ENCODE measurements at regions not wholly inside any gene's neighbourhood (a gene's known extent, or its start where the extent isn't known, plus 50 kb on each side); places are given as distances from the start of the nearest gene placed in this dataset.

DNA sequence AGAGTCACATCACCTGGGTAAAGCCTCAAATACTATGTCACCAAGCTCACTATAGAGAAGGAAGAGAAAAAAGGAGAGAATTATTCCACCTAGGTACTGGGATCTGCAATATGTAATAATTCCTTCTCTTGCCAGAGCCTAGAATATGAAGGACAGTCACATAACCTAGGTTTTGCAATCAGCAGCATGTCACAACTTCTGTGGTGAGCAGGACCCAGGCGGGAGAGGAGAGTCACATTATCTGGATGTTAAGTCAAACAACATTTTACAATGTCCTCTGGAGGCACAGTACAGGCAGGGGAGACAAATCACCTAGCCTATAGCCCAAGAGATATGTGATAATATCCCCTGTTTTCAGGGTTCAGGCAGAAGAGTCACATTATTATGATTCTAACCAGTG lies 951.2 kb upstream of the TSPY4 start:
- no peak for DNase-seq (ENCODE audit: extremely low read depth in 1 of 11, low read depth in 9 of 11, low spot score in 4 of 11)

GRCh38 chrY:8388512-8388911 lies 948.8 kb upstream of the TSPY4 start:
- no peak for DNase-seq (ENCODE audit: extremely low read depth in 1 of 11, low read depth in 9 of 11, low spot score in 4 of 11)

DNA sequence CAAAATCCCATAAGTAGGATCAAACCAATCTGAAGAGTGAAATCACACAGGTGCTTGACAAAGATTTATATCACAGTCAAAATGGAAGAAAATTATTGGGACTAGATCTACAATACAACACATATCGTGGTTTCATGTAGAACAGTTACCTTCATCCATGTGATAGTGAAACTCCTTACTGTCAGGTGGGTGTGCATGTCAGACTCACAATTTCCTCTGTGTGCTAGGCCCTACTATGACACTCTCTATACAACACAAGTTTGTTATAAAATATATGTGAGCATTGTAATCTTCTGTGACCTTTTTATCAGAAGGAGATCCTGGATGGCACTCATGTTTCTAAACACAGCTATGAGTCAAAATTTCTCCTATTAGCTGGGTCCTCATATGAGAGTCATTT lies 947.0 kb upstream of the TSPY4 start:
- no peak for DNase-seq (ENCODE audit: extremely low read depth in 1 of 11, low read depth in 9 of 11, low spot score in 4 of 11)

DNA sequence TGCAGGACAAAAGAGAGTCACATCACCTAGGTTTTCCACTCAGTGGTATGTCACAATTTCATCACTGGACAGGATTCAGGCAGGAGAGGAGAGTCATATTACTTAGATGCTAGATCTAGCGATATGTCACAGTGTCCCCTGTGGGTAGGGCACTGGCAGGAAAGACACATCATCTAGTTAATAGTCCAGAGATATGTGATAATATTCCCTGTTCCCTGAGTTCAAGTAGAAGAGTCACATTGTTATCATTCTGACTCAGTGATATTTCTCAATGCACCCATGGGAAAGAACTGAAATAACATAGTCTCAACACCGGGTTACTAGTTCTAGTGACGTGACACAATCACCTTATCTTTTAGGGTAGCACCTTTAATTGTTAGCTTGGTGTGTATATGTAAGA lies 944.0 kb upstream of the TSPY4 start:
- DNase-seq (ENCODE audit: extremely low read depth in 1 of 11, low read depth in 9 of 11, low spot score in 4 of 11), result no peak

GRCh38 chrY:8422906-8423305 lies 914.4 kb upstream of the TSPY4 start:
- DNase-seq (ENCODE audit: extremely low read depth in 1 of 11, low read depth in 9 of 11, low spot score in 4 of 11), result no peak

DNA sequence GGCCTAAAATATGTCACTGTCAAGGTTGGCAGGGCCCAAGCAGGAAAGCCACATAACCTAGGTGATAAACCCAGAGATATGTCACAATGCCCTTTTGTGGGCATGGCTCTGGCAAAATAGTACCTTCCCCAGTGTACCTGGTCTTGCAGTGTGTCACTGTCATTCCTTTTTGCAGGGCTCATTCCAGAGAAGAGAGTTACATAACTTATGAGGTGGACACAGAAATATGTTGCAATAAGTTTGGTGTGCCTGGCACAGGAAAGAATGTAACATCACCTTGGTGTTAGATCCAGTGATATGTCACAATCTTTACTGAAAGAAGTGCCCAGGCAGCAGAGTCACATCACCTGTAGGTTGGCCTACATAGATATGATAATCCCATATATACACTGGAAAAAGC lies 910.8 kb upstream of the TSPY4 start:
- DNase-seq (ENCODE audit: extremely low read depth in 1 of 11, low read depth in 9 of 11, low spot score in 4 of 11), result no peak

DNA sequence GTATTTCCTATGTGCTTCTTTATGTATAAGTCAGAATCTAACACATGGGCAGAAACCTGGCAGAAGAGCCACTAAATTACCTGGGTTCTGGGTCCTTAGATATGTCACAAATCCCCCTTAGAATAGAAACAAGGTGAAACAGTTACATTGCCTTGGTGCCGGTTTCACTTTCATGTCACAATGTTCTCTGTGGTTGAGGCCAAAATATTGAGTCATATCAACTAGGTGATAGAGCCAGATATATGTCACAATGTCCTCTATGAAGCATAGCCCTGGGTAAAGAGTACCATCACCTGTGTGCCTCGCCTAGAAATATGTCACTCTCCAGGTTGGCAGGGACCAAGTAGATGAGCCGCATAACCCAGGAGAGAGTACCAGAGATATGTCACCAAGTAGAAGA lies 899.8 kb upstream of the TSPY4 start:
- no peak for DNase-seq (ENCODE audit: extremely low read depth in 1 of 11, low read depth in 9 of 11, low spot score in 4 of 11)

DNA sequence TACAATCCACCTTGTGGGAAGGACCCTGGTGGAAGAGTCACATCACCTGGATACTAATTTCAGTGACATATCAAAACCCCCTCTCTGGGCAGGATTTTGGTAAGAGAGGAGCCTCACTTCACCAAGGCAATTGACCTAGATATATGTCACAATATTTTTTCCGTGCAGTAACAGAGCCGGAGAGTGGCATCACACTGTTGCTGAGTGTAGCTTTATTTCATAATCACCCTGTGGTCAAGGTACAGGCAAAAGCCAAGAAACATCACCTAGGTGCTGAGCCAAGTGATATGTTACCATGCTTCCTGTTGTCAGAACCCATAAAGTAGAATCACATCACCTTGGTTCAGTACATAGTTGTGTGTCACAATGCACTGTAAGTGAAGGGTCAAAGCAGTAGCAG lies 895.2 kb upstream of the TSPY4 start:
- DNase-seq (ENCODE audit: extremely low read depth in 1 of 11, low read depth in 9 of 11, low spot score in 4 of 11), result no peak

DNA sequence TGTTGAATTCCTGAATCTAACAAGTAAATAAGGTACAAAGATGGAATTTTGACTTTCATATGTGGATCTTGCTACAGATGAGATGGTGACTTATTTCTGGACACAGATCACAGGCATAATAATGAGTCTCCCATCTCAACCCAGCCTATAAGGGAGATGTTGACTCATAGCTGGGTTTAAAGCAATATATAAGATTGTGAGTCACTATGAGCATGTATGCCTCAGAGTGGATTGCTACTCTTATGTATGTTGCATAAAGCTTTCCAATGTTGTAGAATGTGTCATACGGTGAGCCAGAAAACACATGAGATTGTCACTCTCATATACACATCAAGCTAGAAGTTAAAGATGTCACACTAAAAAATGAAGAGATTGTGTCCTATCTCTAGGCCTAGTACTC lies 884.3 kb upstream of the TSPY4 start:
- no peak for DNase-seq (ENCODE audit: extremely low read depth in 1 of 11, low read depth in 9 of 11, low spot score in 4 of 11)

DNA sequence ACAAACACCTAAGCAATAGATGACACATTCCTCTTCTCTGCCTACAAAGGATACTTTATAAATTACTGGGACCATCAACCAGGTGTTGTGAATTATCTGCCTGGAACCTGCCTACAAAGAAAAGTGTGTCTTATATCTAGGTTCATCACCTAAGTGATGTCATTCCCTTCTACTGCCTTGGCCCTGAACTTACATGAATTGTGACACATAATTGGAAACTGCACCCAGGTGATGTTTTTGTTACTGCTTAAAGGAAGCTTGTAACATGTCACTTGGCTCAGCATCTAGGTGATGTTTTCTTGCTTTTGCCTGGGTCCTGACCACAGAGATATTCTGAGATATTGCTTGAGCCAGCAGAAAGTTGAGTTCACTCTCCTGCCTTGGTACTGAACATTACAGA lies 870.5 kb upstream of the TSPY4 start:
- no peak for DNase-seq (ENCODE audit: extremely low read depth in 1 of 11, low read depth in 9 of 11, low spot score in 4 of 11)

DNA sequence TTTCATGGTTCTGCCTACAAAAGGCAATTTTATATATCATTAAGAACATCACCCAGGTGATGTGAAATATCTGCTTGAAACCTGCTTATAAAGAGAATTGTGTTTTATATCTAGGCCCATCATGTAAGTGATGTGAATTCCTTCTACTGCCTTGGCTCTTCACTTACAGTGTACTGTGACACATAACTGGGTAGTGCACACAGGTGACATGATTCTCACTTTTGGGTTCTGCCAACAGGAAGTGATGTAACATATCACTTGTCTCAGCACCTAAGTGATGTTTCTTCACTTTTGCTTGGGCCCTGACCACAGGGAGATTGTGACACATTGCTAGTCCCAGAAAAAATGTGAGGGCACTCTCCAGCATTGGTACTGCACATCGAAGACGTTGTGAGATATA lies 867.0 kb upstream of the TSPY4 start:
- DNase-seq (ENCODE audit: extremely low read depth in 1 of 11, low read depth in 9 of 11, low spot score in 4 of 11), result no peak

DNA sequence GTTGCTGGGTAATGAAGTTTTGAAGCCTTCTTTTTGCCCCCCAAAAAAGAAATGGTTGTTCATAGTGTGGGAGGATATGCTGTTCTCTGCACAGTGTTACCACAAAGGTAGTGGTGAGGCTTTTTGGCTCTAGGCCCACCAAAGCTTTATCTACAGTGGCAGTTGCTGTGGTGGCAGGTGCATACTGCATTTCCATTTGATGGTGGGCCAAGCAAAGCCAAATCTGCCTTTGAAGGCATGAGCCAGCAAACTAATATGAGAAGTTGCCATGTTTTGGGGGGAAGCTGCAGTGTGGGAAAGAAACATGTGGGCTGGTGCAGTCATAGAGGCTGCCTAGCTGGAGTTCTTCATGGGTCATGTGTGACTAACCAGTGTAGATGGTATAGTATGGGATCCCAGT lies 858.1 kb upstream of the TSPY4 start:
- no peak for DNase-seq (ENCODE audit: extremely low read depth in 1 of 11, low read depth in 9 of 11, low spot score in 4 of 11)

GRCh38 chrY:8488955-8489354 lies 848.3 kb upstream of the TSPY4 start:
- no peak for DNase-seq (ENCODE audit: extremely low read depth in 1 of 11, low read depth in 9 of 11, low spot score in 4 of 11)

- no peak for DNase-seq (ENCODE audit: extremely low read depth in 1 of 11, low read depth in 9 of 11, low spot score in 4 of 11)
These were observed 847.2 kb upstream of the TSPY4 start for GRCh38 chrY:8489880-8490630.

- DNase-seq (ENCODE audit: extremely low read depth in 1 of 11, low read depth in 9 of 11, low spot score in 4 of 11), result no peak
These were observed 842.9 kb upstream of the TSPY4 start for GRCh38 chrY:8494396-8494795.

DNA sequence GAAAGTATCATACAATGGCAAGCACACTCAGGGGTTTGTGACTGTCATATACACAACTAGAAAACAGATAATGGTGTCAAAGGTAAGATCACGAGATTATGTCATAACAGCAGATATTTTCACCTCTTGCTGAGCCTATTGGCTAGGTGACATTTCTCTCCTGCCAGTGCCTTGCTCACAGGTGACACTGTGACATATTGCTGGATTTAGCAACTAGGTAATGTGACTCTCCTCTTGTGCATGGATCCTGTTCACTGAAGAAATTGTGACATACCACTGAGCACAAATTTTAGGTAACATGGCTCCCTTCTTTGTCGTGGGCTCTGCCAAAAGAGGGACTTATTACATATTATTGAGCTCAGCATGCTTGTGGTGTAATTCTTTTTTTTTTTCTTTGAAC lies 842.0 kb upstream of the TSPY4 start:
- no peak for DNase-seq (ENCODE audit: extremely low read depth in 1 of 11, low read depth in 9 of 11, low spot score in 4 of 11)

GRCh38 chrY:8500888-8501287 lies 836.4 kb upstream of the TSPY4 start:
- DNase-seq (ENCODE audit: extremely low read depth in 1 of 11, low read depth in 9 of 11, low spot score in 4 of 11), result no peak

- no peak for DNase-seq (ENCODE audit: extremely low read depth in 1 of 11, low read depth in 9 of 11, low spot score in 4 of 11)
These were observed 803.8 kb upstream of the TSPY4 start for GRCh38 chrY:8533468-8533867.

DNA sequence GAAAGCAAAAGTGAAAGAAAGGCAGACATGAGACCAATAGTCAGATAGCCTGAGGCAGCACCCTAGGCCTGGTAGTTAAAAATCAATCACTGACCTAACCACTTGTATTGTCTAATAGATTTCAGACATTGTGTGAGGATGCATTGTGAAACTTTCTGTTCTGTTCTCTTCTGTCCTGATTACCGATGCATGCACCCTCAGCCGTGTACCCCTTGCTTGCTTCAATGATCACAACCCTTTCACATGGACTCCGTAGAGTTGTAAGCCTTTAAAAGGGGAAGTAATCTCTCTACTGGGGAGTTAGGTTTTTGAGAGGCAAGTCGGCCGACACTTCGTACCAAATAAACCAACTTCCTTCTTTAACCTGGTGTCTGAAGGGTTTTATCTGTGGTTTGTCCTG lies 801.6 kb upstream of the TSPY4 start:
- DNase-seq (ENCODE audit: extremely low read depth in 1 of 11, low read depth in 9 of 11, low spot score in 4 of 11), result no peak

- DNase-seq (ENCODE audit: extremely low read depth in 1 of 11, low read depth in 9 of 11, low spot score in 4 of 11), result no peak
These were observed 801.0 kb upstream of the TSPY4 start for GRCh38 chrY:8536277-8536676.

GRCh38 chrY:8541306-8541705 lies 796.0 kb upstream of the TSPY4 start:
- no peak for DNase-seq (ENCODE audit: extremely low read depth in 1 of 11, low read depth in 9 of 11, low spot score in 4 of 11)

GRCh38 chrY:8544715-8545114 lies 792.5 kb upstream of the TSPY4 start:
- DNase-seq (ENCODE audit: extremely low read depth in 1 of 11, low read depth in 9 of 11, low spot score in 4 of 11), result no peak

All from renal cortex interstitium (tissue), 11 donors.